ENCODE measurements at regions not wholly inside any gene's neighbourhood (a gene's known extent, or its start where the extent isn't known, plus 50 kb on each side); places are given as distances from the start of the nearest gene placed in this dataset.

GRCh38 chrX:14266705-14267104 is 237.0 kb upstream of the GEMIN8 start:
- H3K9me3 ChIP-seq (replicated peaks; ENCODE audit: control insufficient read depth, insufficient read depth, low read length) = no peaks in the 10 kb centered on the region
- BruUV-seq (replicated peaks) = no TSS peak
- H4K20me1 ChIP-seq (replicated peaks; ENCODE audit: control insufficient read depth, extremely low read depth, insufficient read depth, low read length) = no peaks in the 10 kb centered on the region
- no peaks in the 10 kb centered on the region for H3K79me2 ChIP-seq (ENCODE audit: control insufficient read depth, insufficient read depth, low read length)
- H3K27ac ChIP-seq (ENCODE audit: insufficient read depth, low read depth, low read length) = no peak overlapping the region
- H2AFZ ChIP-seq (ENCODE audit: low read depth, low read length) = no peak overlapping the region
- H3K27me3 ChIP-seq (ENCODE audit: control insufficient read depth in 2 of 2, insufficient read depth in 2 of 2, low read length in 2 of 2) = no peaks in the 10 kb centered on the region
- no peaks in the 10 kb centered on the region for H3K4me1 ChIP-seq (ENCODE audit: control insufficient read depth, extremely low read depth, insufficient read depth, low read length)
- DNase-seq (ENCODE audit: low read depth, low spot score) (no peak), FAIRE-seq (no peak)
- CTCF ChIA-PET = no interaction called here
- dilution Hi-C loops (cut with MboI; ENCODE audit: extremely low pct_ligation_motif_present, low sequenced_read_pairs) (no loop called here), intact Hi-C loops (cut with micrococcal nuclease) (no loop called here)
- POLR2A ChIA-PET = no interaction called here
- H3K4me3 ChIP-seq (replicated peaks in 1 of 3; ENCODE audit: insufficient read depth in 1 of 3, low read depth in 1 of 3, low read length in 3 of 3) = no peak overlapping the region
- TF ChIP-seq EZH2 (IDR thresholded peaks at IDR 0.05; ENCODE audit: borderline replicate concordance, low read depth, low read length, severe bottlenecking) (no peak), POLR2A (IDR thresholded peaks at IDR 0.05; ENCODE audit: low read depth, low read length) (no peak), JUN (IDR thresholded peaks at IDR 0.05; ENCODE audit: borderline replicate concordance, insufficient read depth, insufficient read length, low read depth) (no peak), GATA2 (IDR thresholded peaks at IDR 0.05; ENCODE audit: insufficient read depth, insufficient read length, low read depth, low read length) (no peak), MYC (IDR thresholded peaks at IDR 0.05; ENCODE audit: low read depth, low read length) (no peak), CTCF (IDR thresholded peaks at IDR 0.05; ENCODE audit: extremely low read depth in 1 of 2, insufficient read depth in 1 of 2, low read depth in 1 of 2, low read length in 2 of 2) (no peak), FOS (IDR thresholded peaks at IDR 0.05; ENCODE audit: borderline replicate concordance, insufficient read depth, low read length) (no peak)
- no peaks in the 10 kb centered on the region for H3K9me1 ChIP-seq (replicated peaks; ENCODE audit: control insufficient read depth, extremely low read depth, insufficient read depth, low read length)
- no peak overlapping the region for H3K4me2 ChIP-seq (ENCODE audit: insufficient read depth, low read length)
- H3K36me3 ChIP-seq (ENCODE audit: control insufficient read depth in 2 of 2, extremely low read depth in 1 of 2, insufficient read depth in 2 of 2, low read length in 2 of 2) = no peaks in the 10 kb centered on the region
- no peak overlapping the region for H3K9ac ChIP-seq (replicated peaks; ENCODE audit: extremely low read depth, insufficient read depth, low read length)

- FAIRE-seq (no peak), DNase-seq (ENCODE audit: low read depth, low spot score) (no peak)
- no peaks in the 10 kb centered on the region for H3K36me3 ChIP-seq (ENCODE audit: control insufficient read depth in 2 of 2, extremely low read depth in 1 of 2, insufficient read depth in 2 of 2, low read length in 2 of 2)
- H2AFZ ChIP-seq (ENCODE audit: low read depth, low read length) = no peak overlapping the region
- no peak overlapping the region for H3K27ac ChIP-seq (ENCODE audit: insufficient read depth, low read depth, low read length)
- dilution Hi-C loops (cut with MboI; ENCODE audit: extremely low pct_ligation_motif_present, low sequenced_read_pairs) (no loop called here), intact Hi-C loops (cut with micrococcal nuclease) (no loop called here)
- H3K9ac ChIP-seq (replicated peaks; ENCODE audit: extremely low read depth, insufficient read depth, low read length) = no peak overlapping the region
- no peak overlapping the region for H3K4me3 ChIP-seq (replicated peaks in 1 of 3; ENCODE audit: insufficient read depth in 1 of 3, low read depth in 1 of 3, low read length in 3 of 3)
- TF ChIP-seq MAX (IDR thresholded peaks at IDR 0.05; ENCODE audit: insufficient read depth, insufficient read length) (no peak), CTCF (IDR thresholded peaks at IDR 0.05; ENCODE audit: extremely low read depth in 1 of 2, insufficient read depth in 1 of 2, low read depth in 1 of 2, low read length in 2 of 2) (no peak), GATA2 (IDR thresholded peaks at IDR 0.05; ENCODE audit: insufficient read depth, insufficient read length, low read depth, low read length) (no peak), JUN (IDR thresholded peaks at IDR 0.05; ENCODE audit: borderline replicate concordance, insufficient read depth, insufficient read length, low read depth) (no peak), POLR2AphosphoS5 (IDR thresholded peaks at IDR 0.05; ENCODE audit: insufficient read depth, low read depth, low read length) (no peak), FOS (IDR thresholded peaks at IDR 0.05; ENCODE audit: borderline replicate concordance, insufficient read depth, low read length) (no peak), EZH2 (IDR thresholded peaks at IDR 0.05; ENCODE audit: borderline replicate concordance, low read depth, low read length, severe bottlenecking) (no peak), POLR2A (IDR thresholded peaks at IDR 0.05; ENCODE audit: low read depth, low read length) (no peak)
- H3K4me1 ChIP-seq (ENCODE audit: control insufficient read depth, extremely low read depth, insufficient read depth, low read length) = no peaks in the 10 kb centered on the region
- ChIA-PET CTCF (no interaction called here), POLR2A (no interaction called here)
- no peaks in the 10 kb centered on the region for H3K9me1 ChIP-seq (replicated peaks; ENCODE audit: control insufficient read depth, extremely low read depth, insufficient read depth, low read length)
- H3K79me2 ChIP-seq (ENCODE audit: control insufficient read depth, insufficient read depth, low read length) = no peaks in the 10 kb centered on the region
- no peaks in the 10 kb centered on the region for H3K9me3 ChIP-seq (replicated peaks; ENCODE audit: control insufficient read depth, insufficient read depth, low read length)
- no peaks in the 10 kb centered on the region for H3K27me3 ChIP-seq (ENCODE audit: control insufficient read depth in 2 of 2, insufficient read depth in 2 of 2, low read length in 2 of 2)
- H3K4me2 ChIP-seq (ENCODE audit: insufficient read depth, low read length) = no peak overlapping the region
- no peaks in the 10 kb centered on the region for H4K20me1 ChIP-seq (replicated peaks; ENCODE audit: control insufficient read depth, extremely low read depth, insufficient read depth, low read length)
- no TSS peak for BruUV-seq (replicated peaks)
Measured at GRCh38 chrX:14243823-14244222, 214.1 kb upstream of the GEMIN8 start.

Measured in endothelial cell of umbilical vein (primary cell).